ENCODE measurements at regions not wholly inside any gene's neighbourhood (a gene's known extent, or its start where the extent isn't known, plus 50 kb on each side); places are given as distances from the start of the nearest gene placed in this dataset.

GRCh38 chr17:13078591-13079385 is 61.0 kb upstream of the ELAC2 start:
- no peak for DNase-seq

DNA sequence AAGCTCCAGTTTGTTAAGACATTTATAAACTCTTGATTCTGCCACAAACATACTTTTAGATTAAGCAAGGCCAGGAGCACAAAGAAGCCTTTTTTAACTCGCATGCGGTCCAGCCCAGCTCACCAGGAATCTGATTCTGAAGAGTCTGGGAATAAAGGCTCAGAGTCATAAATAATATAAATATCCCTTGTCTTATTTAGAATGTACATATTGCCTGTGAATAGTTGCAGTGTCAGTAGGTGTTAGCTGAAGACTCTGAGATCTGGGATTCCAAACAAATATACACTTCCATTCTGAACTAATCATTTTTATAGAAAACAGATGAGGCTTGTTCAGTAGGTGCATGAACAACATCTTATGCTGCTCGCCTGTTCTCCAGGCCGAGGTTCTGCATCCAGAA is 59.1 kb upstream of the ELAC2 start:
- DNase-seq = no peak

- no peak for DNase-seq
Measured at GRCh38 chr17:13074026-13074425, 56.2 kb upstream of the ELAC2 start.

GRCh38 chr17:13073018-13073417 is 55.2 kb upstream of the ELAC2 start:
- no peak for DNase-seq

- DNase-seq = no peak
Measured at GRCh38 chr17:13070732-13071131, 52.9 kb upstream of the ELAC2 start.

DNA sequence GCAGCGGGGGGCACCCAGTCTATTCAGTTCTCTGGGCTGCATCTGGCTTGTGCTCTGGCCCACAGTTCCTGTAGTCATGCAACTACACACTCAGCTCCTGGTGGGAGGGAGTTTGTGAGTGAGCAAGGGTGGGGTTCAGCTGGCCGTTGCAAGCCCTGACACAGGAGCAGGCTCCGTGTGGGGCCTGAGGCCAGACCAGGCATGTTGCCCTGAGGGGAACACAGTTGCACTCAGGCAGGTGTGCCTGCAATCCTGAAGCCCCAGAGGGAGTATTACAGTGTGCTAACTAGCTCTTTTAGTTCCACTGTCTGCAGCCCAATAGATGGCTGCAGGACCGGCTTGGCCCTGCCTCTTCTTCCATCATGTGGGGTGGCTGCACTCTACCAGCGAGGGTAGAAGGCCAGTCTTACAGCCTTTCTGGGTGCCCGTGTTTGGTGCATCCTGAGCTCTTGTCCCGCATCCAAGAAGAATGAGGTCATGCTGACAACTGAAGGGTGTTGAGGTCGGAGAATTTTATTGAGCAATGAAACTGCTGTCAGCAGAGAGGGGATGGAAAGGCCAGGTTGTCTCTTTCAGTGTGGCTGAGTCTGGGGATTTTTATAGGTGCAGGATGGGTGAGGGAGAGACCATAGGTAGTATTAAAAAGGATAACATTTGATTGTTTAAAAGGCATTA is 49.9 kb upstream of the ELAC2 start:
- DNase-seq = no peak
